GM18951 (cell line): ENCODE measurements at regions not wholly inside any gene's neighbourhood (a gene's known extent, or its start where the extent isn't known, plus 50 kb on each side); places are given as distances from the start of the nearest gene placed in this dataset.

Experiments
- POLR2A ChIP-seq: IDR thresholded peaks from 4 replicates; pipeline ENCODE4 v1.6.1; 2011; ENCODE audit warnings: mild to moderate bottlenecking; ENCODE audit not compliant: insufficient read length, insufficient read depth; ENCODE audit errors: extremely low read depth
- in situ Hi-C: fragments of 300-500 bp; cut with MboI; formaldehyde crosslinking; loops from one replicate; pipeline ENCODE4 v1.12.0; 2022; ENCODE audit warnings: low sequenced_read_pairs, mixed read lengths, inconsistent platforms; ENCODE audit not compliant: unreplicated experiment

- no peak for TF ChIP-seq POLR2A
- in situ Hi-C loops: no loop called here
Measured at GRCh38 chr14:53767566-53767965, 189.1 kb downstream of the BMP4 start.

GRCh38 chr14:53766601-53767000 lies 190.0 kb downstream of the BMP4 start:
- TF ChIP-seq POLR2A: no peak
- in situ Hi-C loops: no loop called here

- TF ChIP-seq POLR2A: no peak
Measured at GRCh38 chr14:53766106-53766505, 190.5 kb downstream of the BMP4 start.

DNA sequence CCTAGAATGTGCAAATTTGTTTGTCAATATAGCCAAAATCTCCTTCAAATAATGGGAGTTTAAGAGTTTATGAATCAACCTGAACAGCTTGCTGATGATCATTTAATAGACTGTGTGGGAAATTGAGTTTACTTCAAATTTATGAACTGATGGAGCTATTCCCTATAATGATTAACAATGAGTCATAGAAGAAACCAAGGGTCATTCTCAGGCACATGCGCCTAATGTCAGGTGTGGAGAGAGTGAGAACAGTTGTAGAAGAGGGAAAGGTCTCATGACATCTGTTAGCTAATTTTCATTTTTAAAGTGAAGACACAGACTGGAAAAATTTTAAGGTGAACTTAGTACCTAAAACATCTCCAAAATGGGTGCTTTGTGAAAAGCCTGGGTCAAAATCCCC lies 191.8 kb downstream of the BMP4 start:
- no peak for TF ChIP-seq POLR2A
- in situ Hi-C loops: no loop called here

More at GRCh38 chr14:53766106-53766505, 190.5 kb downstream of the BMP4 start:
- in situ Hi-C loops: no loop called here

DNA sequence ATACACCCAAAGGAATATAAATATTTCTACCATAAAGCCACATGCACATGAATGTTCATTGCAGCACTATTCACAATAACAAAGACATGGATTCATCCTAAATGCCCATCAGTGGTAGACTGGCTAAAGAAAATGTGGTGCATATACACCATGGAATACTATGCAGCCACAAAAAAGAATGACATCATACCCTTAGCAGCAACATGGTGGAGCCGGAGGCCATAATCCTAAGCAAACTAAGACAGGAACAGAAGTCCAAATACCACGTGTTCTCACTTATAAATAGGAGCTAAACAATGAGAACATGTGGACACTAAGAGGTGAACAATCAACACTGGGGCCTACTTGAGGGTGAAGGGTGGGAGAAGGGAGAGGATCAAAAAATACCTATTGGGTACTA lies 198.5 kb downstream of the BMP4 start:
- TF ChIP-seq POLR2A: no peak
- in situ Hi-C loops: no loop called here

DNA sequence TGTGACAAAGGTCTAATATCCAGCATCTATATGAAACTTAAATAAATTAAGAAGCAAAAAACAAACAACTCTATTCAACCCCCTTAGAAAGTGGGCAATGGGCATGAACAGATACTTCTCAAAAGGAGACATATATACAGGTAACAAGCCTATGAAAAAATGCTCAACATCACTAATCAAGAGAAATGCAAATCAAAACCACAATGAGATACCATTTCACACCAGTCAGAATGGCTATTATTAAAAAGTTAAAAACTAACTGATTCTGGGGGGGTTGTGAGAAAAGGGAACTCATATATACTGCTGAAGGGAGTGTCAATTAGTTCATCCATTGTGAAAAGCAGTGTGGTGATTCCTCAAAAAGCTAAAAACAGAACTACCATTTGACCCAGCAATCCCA lies 198.9 kb downstream of the BMP4 start:
- no peak for TF ChIP-seq POLR2A
- in situ Hi-C loops: no loop called here

DNA sequence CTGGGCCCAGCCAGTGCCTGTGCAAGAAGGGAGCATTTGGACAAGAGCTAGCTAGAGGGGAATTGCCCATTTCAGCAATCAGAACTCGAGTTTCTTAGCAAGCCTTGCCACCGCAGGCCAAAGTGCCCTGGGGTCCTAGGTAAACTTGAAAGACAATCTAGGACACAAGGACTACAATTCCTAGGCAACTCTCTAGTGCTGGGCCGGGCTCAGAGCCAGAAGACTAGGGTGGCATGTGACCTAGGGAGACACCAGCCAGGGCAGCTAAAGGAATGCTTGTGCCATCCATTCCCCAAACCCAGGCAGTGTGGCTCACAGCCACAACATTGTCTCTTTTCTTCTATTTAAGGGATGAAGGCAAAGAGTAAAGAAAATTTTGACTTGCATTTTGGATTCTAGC lies 205.0 kb downstream of the BMP4 start:
- in situ Hi-C loops: no loop called here
- no peak for TF ChIP-seq POLR2A

DNA sequence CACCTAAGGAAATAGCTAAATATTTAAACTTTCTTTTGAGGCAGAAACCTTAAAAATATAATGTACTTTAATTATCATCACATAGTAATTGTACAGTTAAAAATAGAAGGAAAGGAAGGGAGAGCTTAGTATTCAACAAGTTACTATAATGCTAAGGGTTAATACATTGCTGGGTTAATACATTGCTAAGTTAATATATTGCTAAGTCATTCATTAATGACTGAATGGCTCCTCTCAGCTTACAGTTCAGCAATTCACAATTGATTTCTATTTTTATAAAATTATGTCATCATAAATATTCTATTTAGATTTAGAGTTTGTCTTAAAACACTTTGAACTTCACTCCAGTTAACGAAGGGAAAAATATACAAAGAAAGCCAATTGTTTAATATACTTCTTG lies 207.9 kb downstream of the BMP4 start:
- TF ChIP-seq POLR2A: no peak
- in situ Hi-C loops: no loop called here

GRCh38 chr14:53744857-53745256 lies 211.8 kb downstream of the BMP4 start:
- in situ Hi-C loops: no loop called here
- TF ChIP-seq POLR2A: no peak

- in situ Hi-C loops: no loop called here
- no peak for TF ChIP-seq POLR2A
Measured at GRCh38 chr14:53743371-53743770, 213.3 kb downstream of the BMP4 start.

DNA sequence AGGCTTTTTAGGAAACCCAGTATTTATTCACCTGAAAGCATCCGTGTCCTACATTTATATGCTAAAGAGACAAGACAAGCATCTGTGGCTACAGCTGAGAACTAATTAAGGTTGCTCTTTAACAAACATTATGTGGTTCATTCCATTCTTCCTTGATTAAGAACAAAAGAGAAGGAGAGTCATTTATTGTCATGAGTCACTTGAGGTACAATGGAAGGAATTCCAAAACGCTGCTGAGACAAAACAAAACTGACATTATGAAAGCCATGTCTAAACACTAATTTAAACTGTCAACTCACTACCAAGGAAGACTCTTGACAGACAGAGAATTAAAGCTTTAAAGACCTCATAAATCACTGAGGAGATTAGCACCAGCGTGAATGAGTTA lies 214.4 kb downstream of the BMP4 start:
- no peak for TF ChIP-seq POLR2A
- in situ Hi-C loops: no loop called here

DNA sequence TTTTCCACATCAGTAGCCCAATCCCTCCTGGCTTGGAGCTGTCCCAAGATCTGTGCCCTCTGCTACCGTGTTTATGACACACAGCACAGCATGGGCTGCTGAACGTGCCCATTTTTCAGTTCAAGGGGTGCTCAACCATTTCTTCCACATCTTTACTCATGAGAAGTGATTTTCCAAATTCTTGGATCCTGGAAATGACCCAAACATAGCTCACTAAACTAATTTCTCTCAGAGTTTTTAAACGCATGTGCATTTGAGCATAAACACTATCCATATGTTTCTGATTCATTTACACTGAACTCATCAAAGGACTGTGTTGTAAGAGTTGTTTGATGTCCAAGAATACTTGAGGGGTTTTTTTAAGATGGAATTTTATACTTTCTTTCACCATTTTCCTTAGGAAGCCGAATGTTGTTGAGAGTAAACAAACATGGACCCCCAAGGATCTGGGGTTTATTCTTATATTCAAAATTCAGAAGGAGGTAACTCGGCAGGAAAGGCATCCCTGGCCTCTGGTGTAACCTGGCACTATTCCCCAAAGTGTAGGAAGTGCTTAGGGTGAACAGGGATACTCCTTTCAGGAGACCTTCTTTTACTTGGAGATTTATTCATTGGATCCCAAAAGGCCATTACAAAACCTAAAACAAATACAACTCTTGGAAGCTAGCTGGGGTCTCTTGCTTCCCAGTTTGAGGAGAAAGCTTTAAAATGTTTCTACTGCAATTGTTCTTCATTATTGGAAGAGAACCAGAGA lies 215.0 kb downstream of the BMP4 start:
- in situ Hi-C loops: no loop called here
- no peak for TF ChIP-seq POLR2A

DNA sequence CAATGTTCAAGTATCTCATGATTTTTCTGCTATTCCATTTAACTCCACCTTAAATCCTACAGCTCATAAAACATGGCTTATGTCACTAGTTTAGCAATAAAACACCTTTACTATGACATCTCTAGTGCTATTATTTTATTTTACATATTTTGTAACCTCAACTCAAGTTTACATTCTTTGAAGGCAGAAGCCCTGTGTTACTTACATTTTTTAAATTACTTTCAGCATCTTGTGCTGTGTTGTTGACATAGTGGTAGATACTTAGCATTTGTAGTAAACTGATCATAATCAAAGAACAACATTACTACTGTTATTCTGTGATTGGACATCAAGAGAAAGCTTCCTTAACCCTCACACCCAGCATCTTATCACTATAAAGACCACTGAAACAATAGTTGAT lies 216.1 kb downstream of the BMP4 start:
- in situ Hi-C loops: no loop called here

DNA sequence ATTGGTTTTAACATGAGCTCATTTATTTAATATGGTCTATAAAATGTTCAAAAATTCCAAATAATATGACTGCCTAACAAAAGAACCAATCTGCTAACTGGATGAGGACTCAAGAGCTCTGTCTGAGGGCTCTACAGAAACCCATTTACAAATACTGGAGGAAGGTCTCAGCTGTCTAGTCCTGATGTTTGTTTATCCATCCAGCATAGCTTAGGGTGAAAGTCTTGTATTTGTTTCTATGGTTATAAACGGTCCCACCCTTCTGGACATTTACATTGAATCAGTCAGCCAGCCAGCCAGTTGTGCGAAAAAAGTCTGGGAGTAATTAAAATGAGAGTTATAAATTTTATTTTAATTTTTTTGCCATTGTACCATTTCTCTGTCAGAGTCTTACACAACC lies 220.7 kb downstream of the BMP4 start:
- no peak for TF ChIP-seq POLR2A
- in situ Hi-C loops: no loop called here

More for the DNA sequence above, 216.1 kb downstream of the BMP4 start:
- no peak for TF ChIP-seq POLR2A

- no peak for TF ChIP-seq POLR2A
- in situ Hi-C loops: no loop called here
Measured at GRCh38 chr14:53723221-53723620, 233.4 kb downstream of the BMP4 start.
